ENCODE measurements at regions not wholly inside any gene's neighbourhood (a gene's known extent, or its start where the extent isn't known, plus 50 kb on each side); places are given as distances from the start of the nearest gene placed in this dataset.
"Not testable (repeated sequence)": the region's sequence is repeated elsewhere in the genome, so short reads cannot be mapped to it uniquely, and the experiment has no call there.

DNA sequence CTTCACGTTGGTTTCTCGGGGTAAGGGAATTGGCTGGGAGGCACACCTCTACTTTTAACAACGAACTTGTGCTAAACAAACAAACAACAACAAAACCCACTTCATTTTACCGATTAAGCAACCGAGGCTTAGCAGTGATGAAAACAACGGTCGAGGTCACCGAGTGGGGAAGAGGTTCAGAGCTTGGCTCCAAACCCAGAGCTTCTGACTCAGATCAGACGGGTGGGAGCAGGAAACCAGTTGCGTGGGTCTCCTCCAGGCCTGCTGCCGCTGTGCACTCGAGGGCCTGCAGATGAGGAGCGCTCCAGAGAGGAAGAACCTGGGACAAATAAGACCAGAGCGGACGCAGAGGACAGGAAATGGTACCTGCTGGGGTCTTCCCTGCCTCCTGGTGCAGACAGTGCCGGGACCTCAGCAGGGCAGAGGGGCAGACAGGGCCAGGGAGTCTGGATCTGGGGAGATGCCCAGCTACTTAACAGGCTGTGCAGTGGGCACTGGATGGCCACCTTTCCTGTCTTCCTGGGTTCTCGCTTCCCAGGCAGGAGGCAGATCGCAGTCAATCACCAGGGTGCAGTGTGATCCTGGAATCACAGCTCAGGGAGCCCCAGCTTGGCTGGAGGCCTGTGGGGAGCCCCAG, 99.0 kb upstream of the MEF2A start:
- H3K27me3 ChIP-seq (ENCODE audit: insufficient read depth, poor library complexity, severe bottlenecking) = no peaks in the 10 kb centered on the region
- TF ChIP-seq POLR2AphosphoS5 (IDR thresholded peaks at IDR 0.05; ENCODE audit: low read depth) = no peak
- TF ChIP-seq, protein P1, sequence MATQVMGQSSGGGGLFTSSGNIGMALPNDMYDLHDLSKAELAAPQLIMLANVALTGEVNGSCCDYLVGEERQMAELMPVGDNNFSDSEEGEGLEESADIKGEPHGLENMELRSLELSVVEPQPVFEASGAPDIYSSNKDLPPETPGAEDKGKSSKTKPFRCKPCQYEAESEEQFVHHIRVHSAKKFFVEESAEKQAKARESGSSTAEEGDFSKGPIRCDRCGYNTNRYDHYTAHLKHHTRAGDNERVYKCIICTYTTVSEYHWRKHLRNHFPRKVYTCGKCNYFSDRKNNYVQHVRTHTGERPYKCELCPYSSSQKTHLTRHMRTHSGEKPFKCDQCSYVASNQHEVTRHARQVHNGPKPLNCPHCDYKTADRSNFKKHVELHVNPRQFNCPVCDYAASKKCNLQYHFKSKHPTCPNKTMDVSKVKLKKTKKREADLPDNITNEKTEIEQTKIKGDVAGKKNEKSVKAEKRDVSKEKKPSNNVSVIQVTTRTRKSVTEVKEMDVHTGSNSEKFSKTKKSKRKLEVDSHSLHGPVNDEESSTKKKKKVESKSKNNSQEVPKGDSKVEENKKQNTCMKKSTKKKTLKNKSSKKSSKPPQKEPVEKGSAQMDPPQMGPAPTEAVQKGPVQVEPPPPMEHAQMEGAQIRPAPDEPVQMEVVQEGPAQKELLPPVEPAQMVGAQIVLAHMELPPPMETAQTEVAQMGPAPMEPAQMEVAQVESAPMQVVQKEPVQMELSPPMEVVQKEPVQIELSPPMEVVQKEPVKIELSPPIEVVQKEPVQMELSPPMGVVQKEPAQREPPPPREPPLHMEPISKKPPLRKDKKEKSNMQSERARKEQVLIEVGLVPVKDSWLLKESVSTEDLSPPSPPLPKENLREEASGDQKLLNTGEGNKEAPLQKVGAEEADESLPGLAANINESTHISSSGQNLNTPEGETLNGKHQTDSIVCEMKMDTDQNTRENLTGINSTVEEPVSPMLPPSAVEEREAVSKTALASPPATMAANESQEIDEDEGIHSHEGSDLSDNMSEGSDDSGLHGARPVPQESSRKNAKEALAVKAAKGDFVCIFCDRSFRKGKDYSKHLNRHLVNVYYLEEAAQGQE (IDR thresholded peaks at IDR 0.05; ENCODE audit: insufficient replicate concordance, low read depth) = no peak
- no peak for TF ChIP-seq CTCF (IDR thresholded peaks at IDR 0.05; ENCODE audit: insufficient read depth, low read length)
- no peak for TF ChIP-seq GABPA (IDR thresholded peaks at IDR 0.05; ENCODE audit: low read depth)
- TF ChIP-seq SPI1 (IDR thresholded peaks at IDR 0.05; ENCODE audit: borderline replicate concordance, low read depth) = no peak
- H3K27ac ChIP-seq (replicated peaks) = no peak overlapping the region
- DNase-seq (ENCODE audit: low read depth in 1 of 2, low spot score in 1 of 2) = no peak
- H3K4me3 ChIP-seq (replicated peaks; ENCODE audit: insufficient read depth, low read length) = no peak overlapping the region

DNA sequence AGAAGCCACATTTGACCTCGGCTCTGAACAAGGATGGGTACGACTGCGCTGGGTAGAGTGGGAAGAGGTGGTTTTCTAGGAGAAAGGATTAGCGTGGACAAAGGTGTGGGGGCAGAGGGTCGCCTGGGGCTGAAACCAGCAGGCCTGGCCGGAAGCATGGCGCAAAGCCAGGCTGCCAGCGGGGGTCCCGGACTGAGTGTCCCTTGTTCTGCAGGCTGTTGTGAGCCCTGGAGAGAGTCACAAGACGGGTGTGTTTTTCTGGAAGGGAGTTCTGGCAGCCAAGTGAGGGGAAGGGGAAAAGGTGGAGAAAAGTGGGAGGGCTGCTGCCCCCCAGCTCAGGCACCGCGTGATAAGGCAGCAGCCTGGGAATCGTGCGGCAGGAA, 98.5 kb upstream of the MEF2A start:
- TF ChIP-seq CTCF (IDR thresholded peaks at IDR 0.05; ENCODE audit: insufficient read depth, low read length) (no peak), POLR2AphosphoS5 (IDR thresholded peaks at IDR 0.05; ENCODE audit: low read depth) (no peak), SPI1 (IDR thresholded peaks at IDR 0.05; ENCODE audit: borderline replicate concordance, low read depth) (no peak), GABPA (IDR thresholded peaks at IDR 0.05; ENCODE audit: low read depth) (no peak)
- TF ChIP-seq, protein P1 (IDR thresholded peaks at IDR 0.05; ENCODE audit: insufficient replicate concordance, low read depth) = no peak
- no peak for DNase-seq (ENCODE audit: low read depth in 1 of 2, low spot score in 1 of 2)
- H3K4me3 ChIP-seq (replicated peaks; ENCODE audit: insufficient read depth, low read length) = no peak overlapping the region

DNA sequence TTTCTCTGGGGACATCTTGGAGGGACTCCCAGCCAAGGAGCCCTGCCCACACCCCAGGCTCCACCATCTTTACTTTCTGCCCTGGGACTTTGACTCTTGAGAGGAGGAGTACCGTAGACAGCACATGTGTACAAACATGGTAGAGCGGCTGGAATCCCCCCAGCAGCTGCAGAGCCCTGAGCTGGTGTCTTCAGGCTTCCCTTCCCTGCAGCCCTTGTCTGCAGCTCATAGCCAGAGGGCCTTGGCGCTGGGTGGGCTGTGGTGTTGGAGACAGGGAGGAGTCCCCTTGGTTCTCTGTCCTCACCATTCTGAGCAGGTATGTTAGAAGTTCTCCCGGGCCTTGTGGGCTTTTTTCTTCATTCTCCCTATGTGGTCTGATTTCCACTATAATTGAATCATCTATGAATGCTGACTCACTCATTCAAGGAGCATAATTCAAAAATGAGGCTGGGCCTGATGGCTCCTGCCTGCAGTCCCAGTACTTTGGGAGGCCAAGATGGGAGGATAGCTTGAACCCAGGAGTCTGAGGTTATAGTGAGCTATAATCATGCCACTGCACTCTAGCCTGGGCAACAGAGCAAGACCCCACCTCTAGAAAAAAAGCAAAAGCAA, 97.8 kb upstream of the MEF2A start:
- Histone ChIP-seq H3K4me3 (replicated peaks; ENCODE audit: insufficient read depth, low read length) (no peak overlapping the region), H3K27ac (replicated peaks) (no peak overlapping the region), H3K27me3 (ENCODE audit: insufficient read depth, poor library complexity, severe bottlenecking) (no peaks in the 10 kb centered on the region)
- no peak for DNase-seq (ENCODE audit: low read depth in 1 of 2, low spot score in 1 of 2)
- TF ChIP-seq CTCF (IDR thresholded peaks at IDR 0.05; ENCODE audit: insufficient read depth, low read length) (no peak), POLR2AphosphoS5 (IDR thresholded peaks at IDR 0.05; ENCODE audit: low read depth) (no peak), GABPA (IDR thresholded peaks at IDR 0.05; ENCODE audit: low read depth) (no peak), SPI1 (IDR thresholded peaks at IDR 0.05; ENCODE audit: borderline replicate concordance, low read depth) (no peak)
- TF ChIP-seq, protein P1 (IDR thresholded peaks at IDR 0.05; ENCODE audit: insufficient replicate concordance, low read depth) = no peak

More for the DNA sequence above, 98.5 kb upstream of the MEF2A start:
- Histone ChIP-seq H3K27ac (replicated peaks) (no peak overlapping the region), H3K27me3 (ENCODE audit: insufficient read depth, poor library complexity, severe bottlenecking) (no peaks in the 10 kb centered on the region)

GRCh38 chr15:99470204-99470603, 95.6 kb upstream of the MEF2A start:
- not testable (repeated sequence) for H3K27me3 ChIP-seq (ENCODE audit: insufficient read depth, poor library complexity, severe bottlenecking); H3K27ac ChIP-seq (replicated peaks); DNase-seq (ENCODE audit: low read depth in 1 of 2, low spot score in 1 of 2); H3K4me3 ChIP-seq (replicated peaks; ENCODE audit: insufficient read depth, low read length)

Measured in HL-60 (cell line).